NB4 (cell line): ENCODE measurements at regions not wholly inside any gene's neighbourhood (a gene's known extent, or its start where the extent isn't known, plus 50 kb on each side); places are given as distances from the start of the nearest gene placed in this dataset.

Source experiments
- DNase-seq: peaks from one replicate; pipeline ENCODE4 v3.0.0; 2010; ENCODE audit warnings: low read depth
- H3K4me3 ChIP-seq: one replicate; pipeline ENCODE4 v1.5.1; 2011; ENCODE audit warnings: mild to moderate bottlenecking, low read depth, low read length, moderate library complexity
- MYC ChIP-seq: IDR thresholded peaks from 2 replicates; pipeline ENCODE4 v1.6.1; 2011; ENCODE audit warnings: low read depth, low read length
- POLR2A ChIP-seq: IDR thresholded peaks from 2 replicates; pipeline ENCODE4 v1.6.1; 2011; ENCODE audit warnings: mild to moderate bottlenecking; ENCODE audit not compliant: insufficient read length; ENCODE audit errors: extremely low read depth
- TF ChIP-seq, protein P1 (sequence below): IDR thresholded peaks from 2 replicates; pipeline ENCODE4 v1.6.1; 2011; ENCODE audit warnings: low read depth, low read length
- TF ChIP-seq, protein P2 (sequence below): IDR thresholded peaks from one replicate; pipeline ENCODE4 v1.5.1; 2012; ENCODE audit warnings: low read depth, low read length

DNA sequence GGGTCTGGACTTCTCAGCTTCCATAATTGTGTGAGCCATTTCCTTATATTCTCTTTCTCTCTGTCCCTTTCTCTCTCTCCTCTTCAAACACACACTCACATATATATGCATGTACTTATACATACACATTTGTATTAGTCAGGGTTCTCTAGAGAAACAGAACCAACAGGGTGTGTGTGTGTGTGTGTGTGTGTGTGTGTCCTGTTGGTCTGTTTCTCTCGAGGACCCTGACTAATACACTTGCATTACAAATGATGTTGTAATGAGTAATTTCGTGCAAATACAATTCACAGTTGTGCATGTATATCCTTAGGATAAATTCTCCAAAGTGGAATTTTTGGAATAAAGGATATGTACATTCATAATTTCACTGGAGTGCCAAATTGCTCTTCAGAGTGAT lies 115.3 kb downstream of the NPIPB5 start:
- H3K4me3 ChIP-seq = no peak overlapping the region
- no peak for DNase-seq
- TF ChIP-seq MYC (no peak), POLR2A (no peak)

DNA sequence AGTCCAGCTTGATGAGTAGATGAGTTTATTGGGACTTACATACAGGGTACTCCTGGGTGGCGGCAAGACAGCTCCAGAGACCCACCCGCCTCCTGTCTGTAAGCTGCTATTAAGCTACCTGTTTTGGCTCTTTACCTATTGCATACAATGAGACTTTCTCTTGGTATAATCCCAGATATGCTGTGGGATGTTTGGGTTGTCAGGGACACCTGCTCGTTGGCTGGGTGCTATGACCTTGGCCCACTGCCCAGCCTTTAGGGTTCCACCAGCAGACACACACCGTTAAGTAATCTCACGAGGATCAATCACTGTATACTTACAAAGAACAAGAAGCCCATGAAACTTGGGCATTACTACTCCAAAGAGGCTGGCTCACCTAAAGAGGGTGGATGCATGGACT lies 116.4 kb downstream of the NPIPB5 start:
- no peak for DNase-seq
- H3K4me3 ChIP-seq = no peak overlapping the region
- TF ChIP-seq POLR2A = no peak
- TF ChIP-seq MYC = no peak
- TF ChIP-seq, protein P1, sequence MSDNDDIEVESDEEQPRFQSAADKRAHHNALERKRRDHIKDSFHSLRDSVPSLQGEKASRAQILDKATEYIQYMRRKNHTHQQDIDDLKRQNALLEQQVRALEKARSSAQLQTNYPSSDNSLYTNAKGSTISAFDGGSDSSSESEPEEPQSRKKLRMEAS = no peak
- TF ChIP-seq, protein P2, sequence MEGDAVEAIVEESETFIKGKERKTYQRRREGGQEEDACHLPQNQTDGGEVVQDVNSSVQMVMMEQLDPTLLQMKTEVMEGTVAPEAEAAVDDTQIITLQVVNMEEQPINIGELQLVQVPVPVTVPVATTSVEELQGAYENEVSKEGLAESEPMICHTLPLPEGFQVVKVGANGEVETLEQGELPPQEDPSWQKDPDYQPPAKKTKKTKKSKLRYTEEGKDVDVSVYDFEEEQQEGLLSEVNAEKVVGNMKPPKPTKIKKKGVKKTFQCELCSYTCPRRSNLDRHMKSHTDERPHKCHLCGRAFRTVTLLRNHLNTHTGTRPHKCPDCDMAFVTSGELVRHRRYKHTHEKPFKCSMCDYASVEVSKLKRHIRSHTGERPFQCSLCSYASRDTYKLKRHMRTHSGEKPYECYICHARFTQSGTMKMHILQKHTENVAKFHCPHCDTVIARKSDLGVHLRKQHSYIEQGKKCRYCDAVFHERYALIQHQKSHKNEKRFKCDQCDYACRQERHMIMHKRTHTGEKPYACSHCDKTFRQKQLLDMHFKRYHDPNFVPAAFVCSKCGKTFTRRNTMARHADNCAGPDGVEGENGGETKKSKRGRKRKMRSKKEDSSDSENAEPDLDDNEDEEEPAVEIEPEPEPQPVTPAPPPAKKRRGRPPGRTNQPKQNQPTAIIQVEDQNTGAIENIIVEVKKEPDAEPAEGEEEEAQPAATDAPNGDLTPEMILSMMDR = no peak

DNA sequence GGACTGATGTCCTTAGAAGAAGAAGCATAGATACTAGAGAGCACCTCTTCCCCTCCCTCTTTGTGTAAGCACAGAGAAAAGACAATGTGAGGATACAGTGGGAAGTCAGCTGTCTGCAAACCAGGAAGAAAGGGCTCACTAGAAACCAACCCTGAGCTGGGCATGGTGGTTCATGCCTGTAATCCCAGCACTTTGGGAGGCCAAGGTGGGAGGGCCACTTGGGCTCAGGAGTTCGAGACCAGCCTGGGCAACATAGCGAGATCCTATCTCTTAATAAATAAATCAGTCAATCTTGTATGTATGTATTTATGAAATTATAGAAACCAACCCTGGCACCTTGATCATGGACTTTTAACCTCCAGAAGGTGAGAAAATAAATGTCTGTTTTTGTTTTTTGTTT lies 118.3 kb downstream of the NPIPB5 start:
- no peak overlapping the region for H3K4me3 ChIP-seq
- no peak for TF ChIP-seq POLR2A
- TF ChIP-seq, protein P2 = no peak
- TF ChIP-seq, protein P1 = no peak
- no peak for TF ChIP-seq MYC
- DNase-seq = no peak

DNA sequence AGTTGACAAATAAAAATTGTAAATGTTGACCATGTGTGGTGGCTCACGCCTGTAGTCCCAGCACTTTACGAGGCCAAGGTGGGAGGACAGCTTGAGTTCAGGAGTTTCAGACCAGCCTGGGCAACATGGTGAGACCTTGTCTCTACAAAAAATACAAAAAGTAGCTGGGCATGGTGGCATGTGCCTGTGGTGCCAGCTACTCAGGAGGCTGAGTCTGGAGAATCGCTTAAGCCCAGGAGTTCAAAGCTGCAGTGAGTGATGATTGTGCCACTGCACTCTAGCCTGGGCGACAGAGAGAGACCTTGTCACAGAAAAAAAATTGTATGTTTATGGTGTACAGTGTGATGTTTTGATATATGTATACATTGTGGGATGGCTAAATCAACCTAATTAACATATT lies 119.6 kb downstream of the NPIPB5 start:
- TF ChIP-seq, protein P2 = no peak
- TF ChIP-seq POLR2A = no peak
- no peak for TF ChIP-seq MYC
- TF ChIP-seq, protein P1 = no peak
- DNase-seq = no peak
- H3K4me3 ChIP-seq = no peak overlapping the region

DNA sequence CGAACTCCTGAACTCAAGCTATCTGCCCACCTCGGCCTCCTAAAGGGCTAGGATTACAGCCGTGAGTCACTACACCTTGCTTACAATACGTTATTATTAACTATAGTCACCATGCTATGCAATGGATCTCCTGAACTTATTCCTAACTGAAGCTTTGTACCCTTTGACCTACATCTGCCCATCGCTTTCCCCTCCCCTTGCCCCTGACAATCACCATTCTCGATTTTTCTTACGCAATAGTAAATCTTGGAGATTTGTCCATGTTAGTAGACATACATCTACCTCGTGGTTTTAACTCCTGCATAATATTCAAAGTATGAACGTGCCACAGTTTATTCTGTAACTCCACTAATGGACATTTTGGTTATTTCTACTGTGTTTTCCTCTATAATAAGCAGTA lies 120.6 kb downstream of the NPIPB5 start:
- no peak overlapping the region for H3K4me3 ChIP-seq
- no peak for DNase-seq
- TF ChIP-seq POLR2A = no peak
- TF ChIP-seq, protein P2 = no peak
- TF ChIP-seq, protein P1 = no peak
- no peak for TF ChIP-seq MYC

DNA sequence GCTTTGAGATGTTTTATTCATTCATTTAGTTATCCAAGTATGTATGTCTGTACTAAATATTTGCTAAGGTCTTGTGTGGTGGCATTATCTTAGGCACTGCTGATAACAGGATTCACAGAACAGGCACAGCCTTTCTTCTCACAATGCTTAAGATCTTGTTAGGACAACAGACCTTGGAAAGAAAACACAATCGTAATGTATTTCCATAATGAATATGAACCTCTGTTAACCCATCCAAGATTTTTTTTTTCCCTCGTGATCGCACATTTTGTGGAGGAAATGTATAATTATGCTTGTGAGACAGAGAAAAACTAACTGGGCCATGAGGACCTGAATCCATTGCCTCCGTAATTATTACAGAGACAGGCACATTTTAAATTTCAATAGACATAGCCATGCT lies 121.9 kb downstream of the NPIPB5 start:
- TF ChIP-seq POLR2A (no peak), MYC (no peak)
- TF ChIP-seq, protein P1 = no peak
- TF ChIP-seq, protein P2 = no peak
- H3K4me3 ChIP-seq = no peak overlapping the region
- DNase-seq = no peak
